ENCODE measurements at regions not wholly inside any gene's neighbourhood (a gene's known extent, or its start where the extent isn't known, plus 50 kb on each side); places are given as distances from the start of the nearest gene placed in this dataset.

DNA sequence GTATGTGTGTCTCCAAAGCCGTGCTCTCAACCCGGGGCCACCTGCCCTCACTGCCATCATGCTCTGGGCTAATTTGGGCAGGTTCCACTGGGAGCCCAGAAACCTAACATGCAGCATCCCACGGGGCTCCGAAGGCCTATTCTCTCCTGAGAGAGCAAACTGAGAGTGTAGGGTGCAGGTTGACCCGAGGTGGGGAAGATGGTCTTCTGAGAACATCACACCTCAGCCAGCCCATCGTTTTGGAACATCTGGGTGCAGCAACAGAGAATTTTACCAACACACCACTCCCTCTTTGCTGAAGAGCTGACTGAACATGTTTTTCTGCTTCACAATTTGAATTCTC lies 294.6 kb upstream of the TUT7 start:
- no TSS peak for BruUV-seq (replicated peaks)
- no peaks in the 10 kb centered on the region for H3K36me3 ChIP-seq (replicated peaks in 1 of 2; ENCODE audit: control insufficient read depth in 1 of 2, insufficient read depth in 2 of 2, low read length in 2 of 2)
- H3K27me3 ChIP-seq (ENCODE audit: control insufficient read depth in 1 of 2, insufficient read depth in 2 of 2, low read length in 2 of 2): no peaks in the 10 kb centered on the region; a peak in 1 of 5 replicates
- DNase-seq (ENCODE audit: low spot score): no peak
- no peaks in the 10 kb centered on the region for H3K9me3 ChIP-seq (ENCODE audit: low read length)
- POLR2A ChIA-PET: no interaction called here
- no peak overlapping the region for H2AFZ ChIP-seq (ENCODE audit: low read length)
- 2% methylated on average over 6 of the region's 6 CpGs for WGBS (ENCODE audit: low lambda C conversion rate)
- no peak for FAIRE-seq
- CTCF ChIA-PET (ENCODE audit: low intra/inter-chr PET ratio, low total read pairs): no interaction called here
- intact Hi-C loops (cut with micrococcal nuclease; ENCODE audit: unreplicated experiment): no loop called here
- H3K4me3 ChIP-seq (replicated peaks in 1 of 3; ENCODE audit: insufficient read depth in 1 of 3, low read depth in 2 of 3, low read length in 3 of 3): no peak overlapping the region
- H3K9ac ChIP-seq (ENCODE audit: insufficient read depth, low read depth, low read length): no peak overlapping the region
- H3K4me2 ChIP-seq (ENCODE audit: low read depth, low read length): no peak overlapping the region
- TF ChIP-seq ZSCAN31 (CRISPR knock-in tag; IDR thresholded peaks at IDR 0.05; ENCODE audit: low read depth) (no peak), SP140L (CRISPR knock-in tag; IDR thresholded peaks at IDR 0.05; ENCODE audit: borderline replicate concordance) (no peak), ZNF331 (CRISPR knock-in tag; IDR thresholded peaks at IDR 0.05) (no peak), KMT2B (CRISPR knock-in tag; IDR thresholded peaks at IDR 0.05) (no peak), SMYD3 (CRISPR knock-in tag; IDR thresholded peaks at IDR 0.05) (no peak), ZNF709 (CRISPR knock-in tag; IDR thresholded peaks at IDR 0.05) (no peak), ZEB1 (IDR thresholded peaks at IDR 0.05; ENCODE audit: insufficient replicate concordance, low read depth) (no peak), ZSCAN25 (CRISPR knock-in tag; IDR thresholded peaks at IDR 0.05) (no peak), GLI4 (CRISPR knock-in tag; IDR thresholded peaks at IDR 0.05; ENCODE audit: borderline replicate concordance) (no peak)
- TF ChIP-seq, protein P1, sequence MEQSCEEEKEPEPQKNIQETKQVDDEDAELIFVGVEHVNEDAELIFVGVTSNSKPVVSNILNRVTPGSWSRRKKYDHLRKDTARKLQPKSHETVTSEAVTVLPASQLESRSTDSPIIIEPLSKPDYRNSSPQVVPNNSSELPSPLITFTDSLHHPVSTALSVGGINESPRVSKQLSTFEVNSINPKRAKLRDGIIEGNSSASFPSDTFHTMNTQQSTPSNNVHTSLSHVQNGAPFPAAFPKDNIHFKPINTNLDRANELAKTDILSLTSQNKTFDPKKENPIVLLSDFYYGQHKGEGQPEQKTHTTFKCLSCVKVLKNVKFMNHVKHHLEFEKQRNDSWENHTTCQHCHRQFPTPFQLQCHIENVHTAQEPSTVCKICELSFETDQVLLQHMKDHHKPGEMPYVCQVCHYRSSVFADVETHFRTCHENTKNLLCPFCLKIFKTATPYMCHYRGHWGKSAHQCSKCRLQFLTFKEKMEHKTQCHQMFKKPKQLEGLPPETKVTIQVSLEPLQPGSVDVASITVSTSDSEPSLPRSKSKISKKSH (CRISPR knock-in tag; IDR thresholded peaks at IDR 0.05; ENCODE audit: borderline replicate concordance): no peak
- TF ChIP-seq, protein P2, sequence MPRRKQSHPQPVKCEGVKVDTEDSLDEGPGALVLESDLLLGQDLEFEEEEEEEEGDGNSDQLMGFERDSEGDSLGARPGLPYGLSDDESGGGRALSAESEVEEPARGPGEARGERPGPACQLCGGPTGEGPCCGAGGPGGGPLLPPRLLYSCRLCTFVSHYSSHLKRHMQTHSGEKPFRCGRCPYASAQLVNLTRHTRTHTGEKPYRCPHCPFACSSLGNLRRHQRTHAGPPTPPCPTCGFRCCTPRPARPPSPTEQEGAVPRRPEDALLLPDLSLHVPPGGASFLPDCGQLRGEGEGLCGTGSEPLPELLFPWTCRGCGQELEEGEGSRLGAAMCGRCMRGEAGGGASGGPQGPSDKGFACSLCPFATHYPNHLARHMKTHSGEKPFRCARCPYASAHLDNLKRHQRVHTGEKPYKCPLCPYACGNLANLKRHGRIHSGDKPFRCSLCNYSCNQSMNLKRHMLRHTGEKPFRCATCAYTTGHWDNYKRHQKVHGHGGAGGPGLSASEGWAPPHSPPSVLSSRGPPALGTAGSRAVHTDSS (CRISPR knock-in tag; conservative IDR thresholded peaks at IDR 0.05): no peak
- H3K27ac ChIP-seq (ENCODE audit: extremely low read length, insufficient read depth, low read length): no peak overlapping the region
- no peaks in the 10 kb centered on the region for H3K79me2 ChIP-seq (ENCODE audit: insufficient read depth, low read length)
- no peaks in the 10 kb centered on the region for H3K4me1 ChIP-seq (ENCODE audit: insufficient read depth, low read length)
- in situ Hi-C loops (cut with HindIII; ENCODE audit: extremely low pct_ligation_motif_present, low pct_unique_long_range_greater_than_20kb): no loop called here
- H4K20me1 ChIP-seq (ENCODE audit: insufficient read depth, low read length): no peaks in the 10 kb centered on the region
- ATAC-seq: no peak

Data from HepG2 (cell line).